ENCODE measurements at regions not wholly inside any gene's neighbourhood (a gene's known extent, or its start where the extent isn't known, plus 50 kb on each side); places are given as distances from the start of the nearest gene placed in this dataset.

DNA sequence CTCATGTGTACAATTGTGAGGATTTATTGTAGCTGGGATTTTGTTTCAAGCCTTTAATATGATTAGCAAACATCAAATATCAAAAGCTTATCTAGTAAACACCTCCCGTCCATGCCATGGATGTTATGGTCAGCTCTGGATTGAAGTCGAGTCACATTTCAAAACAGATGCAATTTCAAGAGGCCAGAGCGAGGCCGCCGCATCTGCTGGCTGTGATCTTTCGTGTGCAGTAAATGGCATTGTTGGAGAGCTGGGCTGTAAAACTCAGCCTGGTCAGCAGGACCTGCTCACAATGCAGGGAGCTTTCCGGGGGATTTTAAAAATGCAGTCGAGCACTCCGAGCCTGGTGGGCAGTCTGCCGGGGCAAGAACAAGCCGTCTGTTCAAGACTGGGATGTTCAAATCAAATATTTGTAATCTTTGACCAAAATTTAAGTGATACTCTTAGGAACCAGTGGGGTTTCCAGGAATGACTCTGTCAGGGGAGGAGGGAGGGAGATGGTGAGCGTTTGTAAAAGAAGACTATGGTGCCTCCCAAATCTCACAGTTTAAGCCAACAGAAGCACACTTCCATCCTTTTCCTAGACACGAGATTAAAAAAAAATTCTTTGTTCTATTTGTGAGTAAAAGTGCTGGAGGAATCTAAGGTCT lies 97.6 kb downstream of the MYCN start:
- DNase-seq (no peak), ATAC-seq (ENCODE audit: low read depth) (no peak)
- TF ChIP-seq, protein P1, sequence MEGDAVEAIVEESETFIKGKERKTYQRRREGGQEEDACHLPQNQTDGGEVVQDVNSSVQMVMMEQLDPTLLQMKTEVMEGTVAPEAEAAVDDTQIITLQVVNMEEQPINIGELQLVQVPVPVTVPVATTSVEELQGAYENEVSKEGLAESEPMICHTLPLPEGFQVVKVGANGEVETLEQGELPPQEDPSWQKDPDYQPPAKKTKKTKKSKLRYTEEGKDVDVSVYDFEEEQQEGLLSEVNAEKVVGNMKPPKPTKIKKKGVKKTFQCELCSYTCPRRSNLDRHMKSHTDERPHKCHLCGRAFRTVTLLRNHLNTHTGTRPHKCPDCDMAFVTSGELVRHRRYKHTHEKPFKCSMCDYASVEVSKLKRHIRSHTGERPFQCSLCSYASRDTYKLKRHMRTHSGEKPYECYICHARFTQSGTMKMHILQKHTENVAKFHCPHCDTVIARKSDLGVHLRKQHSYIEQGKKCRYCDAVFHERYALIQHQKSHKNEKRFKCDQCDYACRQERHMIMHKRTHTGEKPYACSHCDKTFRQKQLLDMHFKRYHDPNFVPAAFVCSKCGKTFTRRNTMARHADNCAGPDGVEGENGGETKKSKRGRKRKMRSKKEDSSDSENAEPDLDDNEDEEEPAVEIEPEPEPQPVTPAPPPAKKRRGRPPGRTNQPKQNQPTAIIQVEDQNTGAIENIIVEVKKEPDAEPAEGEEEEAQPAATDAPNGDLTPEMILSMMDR (IDR thresholded peaks at IDR 0.05), result no peak
- CTCF ChIA-PET, result no interaction called here
- Mint-ChIP-seq H3K27me3 (peaks cover 7% of the 10 kb centered on the region), H3K4me1 (no peaks in the 10 kb centered on the region), H3K9me3 (no peaks in the 10 kb centered on the region), H3K4me3 (no peak overlapping the region), H3K36me3 (ENCODE audit: low read depth) (no peaks in the 10 kb centered on the region), H3K27ac (no peak overlapping the region)
- intact Hi-C loops (cut with micrococcal nuclease), result no loop called here
- POLR2A ChIA-PET, result no interaction called here

DNA sequence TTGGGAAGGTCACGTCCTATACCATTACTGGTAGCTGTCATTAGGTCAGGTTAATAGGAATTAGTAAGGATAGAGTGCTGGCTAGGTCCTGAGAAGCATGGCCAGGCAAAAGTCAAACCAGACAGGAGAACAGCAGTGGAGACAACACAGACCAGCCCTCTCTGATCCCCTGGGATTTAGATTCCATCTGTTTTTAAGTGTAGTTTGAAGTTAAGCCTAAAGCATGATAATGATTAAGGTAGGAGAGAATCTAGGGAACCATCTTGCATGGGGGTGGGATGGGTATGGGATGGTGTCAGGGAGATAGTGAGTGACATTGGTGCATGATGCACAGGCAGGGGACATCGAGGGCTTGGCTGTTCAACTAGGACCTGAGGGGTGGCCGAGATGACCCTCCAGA lies 96.6 kb downstream of the MYCN start:
- H3K27ac Mint-ChIP-seq, result no peak overlapping the region
- H3K9me3 Mint-ChIP-seq, result no peaks in the 10 kb centered on the region
- ATAC-seq (ENCODE audit: low read depth) (no peak), DNase-seq (no peak)
- intact Hi-C loops (cut with micrococcal nuclease), result no loop called here
- H3K27me3 Mint-ChIP-seq, result peaks cover 4% of the 10 kb centered on the region
- no peak overlapping the region for H3K4me3 Mint-ChIP-seq
- ChIA-PET POLR2A (no interaction called here), CTCF (no interaction called here)
- TF ChIP-seq, protein P1 (IDR thresholded peaks at IDR 0.05), result no peak
- H3K4me1 Mint-ChIP-seq, result no peaks in the 10 kb centered on the region
- H3K36me3 Mint-ChIP-seq (ENCODE audit: low read depth), result no peaks in the 10 kb centered on the region

DNA sequence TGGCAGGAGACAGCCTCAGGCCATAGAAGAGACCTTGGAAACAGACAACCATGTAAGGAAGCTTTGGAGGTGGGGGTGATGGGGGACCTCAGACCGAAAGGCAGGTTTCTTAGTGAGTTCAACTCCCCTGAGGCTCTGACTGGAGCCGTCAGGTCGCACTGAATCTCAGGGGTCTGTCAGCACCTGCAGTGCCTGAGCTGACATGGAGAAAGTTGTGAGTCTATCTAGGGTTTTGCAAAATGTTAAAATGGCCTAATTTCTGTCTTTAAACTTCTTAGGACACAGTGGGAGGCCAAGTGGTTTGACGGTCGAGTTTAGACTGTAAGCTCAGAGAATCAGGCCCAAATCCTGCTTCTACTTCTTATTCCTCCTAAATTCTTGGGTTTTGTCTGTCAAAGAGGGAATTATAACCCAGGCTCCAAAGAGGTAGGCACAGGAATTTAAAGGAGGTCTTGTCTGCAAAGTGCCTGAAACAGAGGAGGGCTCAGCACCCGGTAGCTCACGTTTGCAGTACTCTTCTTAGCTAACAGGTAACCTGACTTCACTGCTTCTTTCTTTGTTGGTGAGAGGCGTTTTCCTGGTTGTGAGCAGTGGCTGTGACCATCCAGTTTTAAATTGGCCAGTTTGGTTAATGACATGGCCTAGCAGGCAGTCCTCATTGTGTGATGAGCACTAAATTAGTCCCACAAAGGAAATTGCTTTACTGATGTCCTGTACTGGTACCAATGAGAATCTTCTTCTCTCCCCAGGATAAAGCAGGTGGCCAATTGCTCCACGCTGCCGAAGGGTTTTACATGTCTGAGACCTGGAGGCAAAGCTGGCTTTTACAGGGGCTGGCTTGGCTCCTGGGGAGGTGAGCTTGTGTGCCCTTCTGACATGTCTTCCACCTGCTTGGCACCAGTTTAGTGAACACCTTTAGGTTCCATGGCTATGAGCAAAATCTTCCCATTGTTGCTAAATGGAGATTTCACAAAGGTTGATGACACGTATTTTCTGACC lies 95.7 kb downstream of the MYCN start:
- H3K27me3 Mint-ChIP-seq, result no peaks in the 10 kb centered on the region
- no peak overlapping the region for H3K27ac Mint-ChIP-seq
- ChIA-PET CTCF (no interaction called here), POLR2A (no interaction called here)
- no peak overlapping the region for H3K4me3 Mint-ChIP-seq
- no peaks in the 10 kb centered on the region for H3K4me1 Mint-ChIP-seq
- TF ChIP-seq, protein P1 (IDR thresholded peaks at IDR 0.05), result no peak
- no peaks in the 10 kb centered on the region for H3K36me3 Mint-ChIP-seq (ENCODE audit: low read depth)
- no peak for DNase-seq
- H3K9me3 Mint-ChIP-seq, result no peaks in the 10 kb centered on the region
- no peak for ATAC-seq (ENCODE audit: low read depth)
- intact Hi-C loops (cut with micrococcal nuclease), result no loop called here

GRCh38 chr2:16034975-16035746 lies 94.8 kb downstream of the MYCN start:
- no peak for DNase-seq
- H3K27ac Mint-ChIP-seq, result no peak overlapping the region
- ChIA-PET POLR2A (no interaction called here), CTCF (no interaction called here)
- ATAC-seq (ENCODE audit: low read depth), result no peak
- H3K4me3 Mint-ChIP-seq, result no peak overlapping the region
- H3K27me3 Mint-ChIP-seq, result no peaks in the 10 kb centered on the region
- TF ChIP-seq, protein P1 (IDR thresholded peaks at IDR 0.05), result no peak
- no peaks in the 10 kb centered on the region for H3K36me3 Mint-ChIP-seq (ENCODE audit: low read depth)
- H3K4me1 Mint-ChIP-seq, result no peaks in the 10 kb centered on the region
- H3K9me3 Mint-ChIP-seq, result no peaks in the 10 kb centered on the region
- intact Hi-C loops (cut with micrococcal nuclease), result no loop called here

All from activated B cell treated with CpG ODN at 0.5 μM for 24 hours (primary cell).